ENCODE measurements at regions not wholly inside any gene's neighbourhood (a gene's known extent, or its start where the extent isn't known, plus 50 kb on each side); places are given as distances from the start of the nearest gene placed in this dataset.
"Not testable (repeated sequence)": the region's sequence is repeated elsewhere in the genome, so short reads cannot be mapped to it uniquely, and the experiment has no call there.

DNA sequence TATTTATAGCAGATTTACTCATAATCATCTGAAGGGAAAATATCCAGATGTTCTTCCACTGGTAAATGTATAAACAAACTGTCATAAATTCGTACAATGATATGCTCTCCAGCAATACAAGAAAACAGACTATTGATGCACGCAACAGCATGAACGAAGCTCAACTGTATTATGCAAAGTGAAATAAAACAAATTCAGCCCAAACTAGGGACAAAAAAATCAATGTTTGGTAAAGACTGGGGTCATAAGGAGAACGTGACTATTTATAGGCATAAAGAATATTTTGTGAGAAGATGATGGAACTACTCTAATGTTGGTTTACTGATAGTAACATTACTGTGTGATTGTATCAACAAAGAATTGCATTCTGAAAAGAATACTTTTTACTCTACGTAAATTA lies 1276.7 kb upstream of the DDX18 start:
- DNase-seq, result no peak

DNA sequence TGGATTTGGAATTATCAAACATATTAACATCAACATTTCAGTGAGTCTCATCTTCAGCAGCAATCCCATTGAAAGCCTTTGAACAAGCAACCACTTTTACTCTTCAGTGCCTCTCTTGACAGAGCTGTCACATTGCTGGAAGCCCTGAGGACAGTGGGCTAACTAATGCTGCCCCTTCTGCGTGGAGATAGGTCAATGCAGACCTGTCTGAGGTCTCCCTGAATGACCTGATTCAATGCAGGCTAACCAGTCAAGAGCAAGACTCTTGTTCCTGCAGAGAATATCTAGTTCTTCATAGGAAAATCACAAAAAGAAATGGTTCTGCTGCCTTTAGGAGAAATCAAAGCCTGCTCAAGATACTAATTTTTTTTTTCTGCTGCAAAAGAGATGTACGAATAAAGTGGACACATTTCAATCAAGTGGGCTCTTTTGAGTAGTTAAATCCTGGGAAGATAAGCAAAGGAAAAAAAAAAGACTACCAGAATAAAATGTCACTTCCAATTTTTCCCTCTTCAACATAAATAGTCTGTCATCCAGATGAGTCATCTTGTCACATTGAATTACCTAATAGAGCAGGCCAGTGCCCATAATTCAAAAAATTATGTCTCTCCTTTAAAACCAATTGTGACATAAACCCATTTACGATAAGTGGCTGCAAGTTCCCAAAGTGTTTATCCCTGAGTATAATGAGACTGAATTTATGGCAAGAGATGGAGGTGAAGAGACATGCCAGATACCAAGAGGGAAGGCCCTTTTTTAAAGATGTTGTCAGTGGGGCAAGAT lies 1269.0 kb upstream of the DDX18 start:
- DNase-seq, result no peak

DNA sequence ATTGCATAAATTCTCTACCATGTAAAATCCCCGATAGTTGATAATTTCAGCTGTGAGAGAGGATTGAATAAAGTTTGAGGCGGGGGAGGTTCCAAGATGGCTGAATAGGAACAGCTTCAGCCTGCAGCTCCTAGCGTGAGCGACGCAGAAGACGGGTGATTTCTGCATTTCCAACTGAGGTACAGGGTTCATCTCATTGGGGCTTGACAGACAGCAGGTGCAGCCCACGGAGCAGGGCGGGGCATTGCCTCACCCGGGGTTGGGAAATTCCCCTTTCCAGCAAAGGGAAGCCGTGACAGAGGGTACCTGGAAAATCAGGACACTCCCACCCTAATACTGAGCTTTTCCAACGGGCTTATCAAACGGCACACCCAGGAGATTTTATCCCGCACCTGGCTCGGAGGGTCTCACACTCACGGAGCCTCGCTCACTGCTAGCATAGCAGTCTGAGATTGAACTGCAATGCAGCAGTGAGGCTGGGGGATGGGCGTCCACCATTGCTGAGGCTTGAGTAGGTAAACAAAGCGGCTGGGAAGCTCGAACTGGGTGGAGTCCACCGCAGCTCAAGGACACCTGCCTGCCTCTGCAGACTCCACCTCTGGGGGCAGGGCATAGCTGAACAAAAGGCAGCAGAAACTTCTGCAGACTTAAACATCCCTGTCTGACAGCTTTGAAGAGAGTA lies 1261.6 kb upstream of the DDX18 start:
- not testable (repeated sequence) for DNase-seq

- DNase-seq, result no peak
Observed at GRCh38 chr2:116580209-116580608, 1234.3 kb upstream of the DDX18 start.

DNA sequence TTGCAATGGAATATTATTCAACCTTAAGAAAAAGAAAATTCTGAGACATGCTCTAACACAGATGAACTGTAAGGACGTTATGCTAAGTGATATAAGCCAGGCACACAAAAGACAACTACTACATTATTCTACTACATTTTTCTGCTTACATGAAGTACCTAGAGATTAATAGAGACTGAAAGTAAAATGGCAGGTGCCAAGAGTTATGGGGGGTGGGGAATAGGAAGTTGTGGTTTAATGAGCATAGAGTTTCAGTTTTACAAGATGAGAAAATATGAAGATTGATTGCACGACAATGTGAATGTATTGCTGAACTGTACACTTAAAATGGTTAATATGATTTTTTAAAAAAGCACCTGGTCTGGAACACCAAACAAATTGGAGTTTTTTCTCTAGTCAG lies 1231.6 kb upstream of the DDX18 start:
- no peak for DNase-seq

DNA sequence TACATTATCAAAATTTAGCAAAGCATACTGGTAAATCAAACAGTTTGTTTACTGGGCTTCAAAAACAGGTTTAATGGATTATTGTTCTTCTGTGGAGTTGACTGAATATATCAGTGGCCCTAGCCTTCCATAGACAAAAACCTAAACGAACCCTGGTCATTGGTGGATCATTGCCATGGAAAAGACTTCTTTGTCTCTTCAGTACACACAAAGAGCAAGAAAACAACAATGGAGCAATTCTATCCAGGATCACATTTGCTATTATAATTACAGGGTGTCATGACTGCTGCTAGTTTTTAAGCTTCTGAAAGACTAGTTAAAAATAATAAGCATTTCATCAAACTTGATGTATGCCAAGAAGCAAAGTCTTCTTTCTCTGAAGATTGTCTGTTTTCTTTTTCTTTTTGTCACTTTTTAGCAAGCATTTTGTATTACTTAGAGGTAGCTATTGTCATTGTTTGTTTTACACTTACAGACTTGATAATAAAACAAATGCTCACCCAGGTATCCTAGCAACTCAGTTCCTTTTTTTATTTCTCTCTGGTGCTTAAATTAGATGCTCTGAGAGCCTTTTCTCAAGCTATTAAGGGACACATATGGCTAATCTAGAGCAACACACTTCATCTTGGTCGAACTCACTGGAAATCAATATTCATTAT lies 1228.7 kb upstream of the DDX18 start:
- DNase-seq, result peak; percentile 12 to 29

GRCh38 chr2:116586328-116586689 lies 1228.2 kb upstream of the DDX18 start:
- DNase-seq, result no peak
